H54 (cell line): ENCODE measurements at regions not wholly inside any gene's neighbourhood (a gene's known extent, or its start where the extent isn't known, plus 50 kb on each side); places are given as distances from the start of the nearest gene placed in this dataset.

Source experiments
- DNase-seq: peaks from one replicate; pipeline ENCODE4 v3.0.0; 2011; ENCODE audit warnings: low spot score, mixed read lengths; ENCODE audit not compliant: insufficient read length
- FAIRE-seq: peaks from 3 replicates; lab custom pipeline; 2011; peaks lifted over from hg19 to GRCh38; lab: Jason Lieb, UNC
- POLR2A ChIP-seq: IDR thresholded peaks from 2 replicates; pipeline ENCODE4 v1.6.1; 2011; ENCODE audit warnings: low read depth, mild to moderate bottlenecking, low read length

DNA sequence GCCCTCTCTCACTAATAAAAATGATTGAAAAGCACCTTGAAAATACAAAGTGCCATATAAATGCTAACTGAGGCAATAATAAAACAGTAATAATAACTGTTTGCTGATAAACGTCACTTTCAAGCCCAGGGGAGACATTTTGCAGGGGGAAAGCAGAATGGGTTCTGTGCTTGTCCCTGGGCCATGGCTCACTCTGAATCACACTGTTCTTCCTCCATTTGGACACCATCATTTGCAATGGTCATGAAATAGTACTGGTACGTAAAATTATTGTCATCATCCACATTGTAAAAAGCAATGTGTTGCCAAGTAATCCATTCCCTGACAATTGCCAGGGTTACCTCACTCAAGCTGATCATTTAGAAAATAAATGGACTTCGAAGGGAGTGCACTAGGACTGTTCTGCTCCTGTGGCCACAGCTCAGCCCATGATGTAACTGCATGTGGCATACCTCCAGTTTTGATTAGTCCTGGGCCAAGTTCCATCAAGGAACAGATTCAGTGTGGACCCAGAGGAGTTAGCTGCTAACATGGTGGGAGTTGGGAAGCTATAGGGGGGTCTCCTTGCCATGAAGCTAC, 508.8 kb upstream of the CELF4 start:
- DNase-seq: no peak
- no peak for FAIRE-seq
- TF ChIP-seq POLR2A: no peak

DNA sequence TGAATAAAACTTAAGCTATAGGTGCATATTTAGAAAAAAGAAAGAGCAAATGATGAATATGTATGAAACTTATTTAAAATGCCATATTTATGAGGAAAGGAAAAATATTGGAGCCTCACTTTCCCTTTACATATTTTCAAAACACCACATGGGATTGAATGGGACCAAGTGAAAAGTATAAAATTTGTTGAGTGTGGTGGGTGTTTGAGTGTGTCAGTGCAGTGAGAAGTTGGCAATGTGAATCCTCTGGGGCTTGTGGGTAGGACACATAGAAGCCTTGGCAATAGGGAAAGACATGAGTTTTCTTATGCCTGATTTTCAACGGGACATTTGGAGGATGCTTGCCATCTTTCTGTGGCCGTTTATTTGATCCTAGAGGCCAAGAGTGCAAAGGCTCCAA, 502.2 kb upstream of the CELF4 start:
- no peak for FAIRE-seq
- no peak for TF ChIP-seq POLR2A
- no peak for DNase-seq

DNA sequence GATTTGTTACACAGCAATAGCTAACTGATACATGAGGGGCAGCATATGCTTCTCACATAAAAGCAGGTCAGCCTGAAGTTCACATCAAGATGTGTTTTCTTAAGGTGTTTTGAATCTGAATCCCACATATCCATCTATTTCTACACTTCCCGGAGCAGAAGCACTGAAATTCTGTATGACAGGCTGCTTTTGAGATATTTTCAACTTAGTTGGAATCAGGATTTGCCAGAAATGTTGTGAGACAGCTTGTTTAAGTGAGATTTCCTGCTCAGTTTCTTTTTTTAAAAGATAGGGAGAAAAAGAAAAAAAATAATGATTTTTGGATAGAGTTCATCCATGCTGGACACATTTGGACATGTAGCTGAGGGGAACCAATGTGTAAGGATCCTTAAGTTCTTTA, 501.5 kb upstream of the CELF4 start:
- DNase-seq (no peak), FAIRE-seq (no peak)

DNA sequence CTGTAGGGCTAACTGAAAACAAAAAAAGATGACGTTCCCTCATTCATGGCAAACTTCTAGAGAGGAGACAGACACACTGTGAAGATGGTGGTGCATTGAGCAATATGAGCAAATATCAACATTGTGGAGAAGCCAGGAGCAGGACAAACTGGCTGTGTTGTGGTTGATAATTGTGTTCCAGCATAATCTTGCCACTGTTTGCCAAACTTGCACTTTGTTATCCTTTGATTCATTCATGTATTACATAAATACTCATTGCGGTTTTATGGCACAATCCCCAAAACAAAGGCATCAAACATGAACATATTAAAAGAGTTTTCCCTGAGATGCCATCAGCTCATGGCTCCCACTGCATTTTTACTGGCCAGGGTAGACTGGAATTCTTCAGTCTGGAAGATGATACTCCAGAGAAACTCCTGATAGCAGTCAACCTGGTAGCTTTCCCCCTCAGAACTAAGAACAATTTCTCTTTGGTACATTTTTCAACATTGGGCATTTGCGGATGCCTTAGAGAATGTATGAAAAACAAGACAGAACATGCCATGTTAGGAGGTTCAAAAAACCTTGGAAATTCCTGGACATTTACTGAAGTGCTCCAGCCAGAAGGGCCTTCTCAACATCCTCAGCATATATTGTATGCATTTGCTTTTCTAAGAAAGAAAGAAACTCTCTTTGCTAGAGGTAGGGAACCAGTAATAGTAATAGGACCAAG, 487.4 kb upstream of the CELF4 start:
- no peak for TF ChIP-seq POLR2A

More for the DNA sequence above, 501.5 kb upstream of the CELF4 start:
- TF ChIP-seq POLR2A: no peak

DNA sequence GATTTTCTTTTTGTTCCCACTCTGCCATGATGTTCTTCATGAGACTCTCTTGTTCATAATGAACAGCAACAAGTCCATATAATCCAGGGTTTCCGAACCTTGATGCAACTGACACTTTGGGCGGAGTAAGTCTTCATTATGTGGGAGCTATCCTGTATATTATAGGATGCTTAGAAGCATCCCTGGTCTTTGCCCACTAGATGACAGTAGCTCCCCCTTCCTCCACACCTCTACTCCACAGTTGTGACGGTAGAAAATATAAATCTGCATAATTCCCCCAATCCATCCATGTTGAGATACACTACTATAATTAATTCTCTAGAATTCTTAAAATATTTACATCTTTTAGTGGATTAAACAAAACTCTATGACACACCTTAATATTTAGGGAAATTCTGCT, 482.2 kb upstream of the CELF4 start:
- FAIRE-seq (no peak), DNase-seq (no peak)
- no peak for TF ChIP-seq POLR2A

More for the DNA sequence above, 487.4 kb upstream of the CELF4 start:
- FAIRE-seq: no peak
- DNase-seq: no peak

- no peak for FAIRE-seq
- no peak for TF ChIP-seq POLR2A
- DNase-seq: no peak
These were observed 481.1 kb upstream of the CELF4 start for GRCh38 chr18:38046651-38047050.

DNA sequence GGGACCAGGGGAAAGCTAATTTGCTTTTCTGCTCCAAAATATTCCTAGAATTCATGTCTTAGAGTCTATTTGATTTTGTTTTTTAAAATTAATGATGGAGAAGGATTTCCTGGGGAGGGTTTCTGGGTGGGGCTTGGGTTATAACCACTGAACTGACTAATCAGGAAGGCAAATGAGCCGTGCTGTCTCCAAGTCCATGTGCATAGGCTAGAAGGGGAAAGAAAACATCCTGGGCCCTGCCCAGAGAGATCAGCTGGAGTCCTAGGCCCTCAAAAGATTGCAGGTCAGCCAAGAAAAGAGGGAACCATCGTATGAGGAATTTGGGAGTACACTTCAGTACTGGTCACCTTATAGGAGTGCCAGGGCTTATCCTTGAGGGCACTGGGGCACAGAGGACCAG, 480.2 kb upstream of the CELF4 start:
- no peak for DNase-seq
- no peak for TF ChIP-seq POLR2A
- no peak for FAIRE-seq

DNA sequence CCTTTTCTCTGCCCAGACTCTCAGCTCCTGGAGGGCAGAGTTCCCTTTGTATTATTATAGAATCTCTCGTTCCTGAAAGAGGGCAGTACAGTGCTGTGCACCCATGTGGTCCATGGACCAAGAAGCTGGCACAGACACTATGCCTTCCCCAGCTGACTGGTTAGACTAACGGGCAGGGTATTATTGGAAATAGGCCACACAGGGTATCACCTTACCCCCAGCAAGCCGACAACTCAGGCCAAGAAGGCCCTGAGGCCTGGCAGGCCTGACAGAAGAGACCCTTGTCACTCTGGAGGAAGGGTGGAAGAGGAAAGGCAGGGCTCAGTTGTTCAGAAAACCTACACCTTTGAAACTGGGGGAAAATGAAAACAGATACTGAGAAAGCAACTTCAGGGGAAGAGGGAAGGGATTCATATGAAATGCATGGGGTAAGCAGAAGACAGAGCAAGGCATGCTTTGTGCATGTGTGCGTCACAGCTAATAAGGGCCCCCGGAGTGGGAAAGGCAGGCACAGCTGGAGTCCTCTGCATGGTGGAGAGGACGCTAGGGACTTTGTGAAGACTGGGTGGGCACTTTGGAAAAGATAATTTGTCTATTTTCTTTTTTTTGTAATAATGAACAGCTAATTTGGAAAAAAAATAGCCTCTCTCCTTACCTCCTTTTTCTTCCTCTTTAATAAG, 476.8 kb upstream of the CELF4 start:
- no peak for TF ChIP-seq POLR2A
- DNase-seq: no peak

DNA sequence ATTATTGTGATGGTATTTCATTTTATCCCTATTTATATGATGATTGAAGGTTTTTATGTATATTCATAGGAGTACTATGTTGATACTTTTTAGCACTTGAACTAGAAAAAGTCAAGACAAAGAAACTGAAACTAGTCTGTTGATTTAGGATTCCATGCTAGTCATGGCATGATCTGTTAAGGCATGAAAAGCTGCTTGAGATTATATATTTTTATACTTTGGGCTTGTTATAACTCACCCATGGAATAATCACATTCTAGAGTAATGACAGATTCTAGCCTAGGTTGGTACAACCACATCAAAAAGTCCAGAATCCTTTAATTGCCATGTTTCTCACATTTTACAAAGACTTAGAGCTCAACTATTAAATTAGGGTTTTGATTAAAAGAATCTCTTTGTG, 472.6 kb upstream of the CELF4 start:
- TF ChIP-seq POLR2A: no peak
- no peak for FAIRE-seq

More for the DNA sequence above, 476.8 kb upstream of the CELF4 start:
- no peak for FAIRE-seq

DNA sequence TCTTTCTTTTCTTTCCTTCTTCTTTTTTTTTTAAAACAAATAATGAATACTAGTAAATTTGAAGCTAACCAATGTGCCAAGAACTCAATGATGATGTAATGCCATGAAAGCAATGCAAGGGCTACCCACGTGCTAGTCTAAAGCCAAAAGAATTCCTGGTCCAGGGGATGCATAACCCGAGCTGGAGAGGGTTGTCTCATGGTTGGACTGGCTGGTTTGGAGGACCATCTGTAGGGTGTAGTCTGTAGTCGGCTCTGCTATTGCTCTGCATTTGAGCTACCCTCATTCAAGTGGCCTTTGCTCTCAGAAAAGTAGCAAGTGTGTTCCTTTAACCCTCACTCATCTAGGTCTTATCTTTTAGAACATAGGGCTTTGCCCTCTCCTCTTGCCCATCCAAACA, 469.6 kb upstream of the CELF4 start:
- FAIRE-seq (no peak), DNase-seq (no peak)
- TF ChIP-seq POLR2A: no peak

More for the DNA sequence above, 472.6 kb upstream of the CELF4 start:
- no peak for DNase-seq

GRCh38 chr18:38033282-38033681, 467.7 kb upstream of the CELF4 start:
- no peak for DNase-seq
- no peak for FAIRE-seq
- TF ChIP-seq POLR2A: no peak

GRCh38 chr18:38032516-38032915, 466.9 kb upstream of the CELF4 start:
- no peak for TF ChIP-seq POLR2A
- DNase-seq (no peak), FAIRE-seq (no peak)

- FAIRE-seq (no peak), DNase-seq (no peak)
- TF ChIP-seq POLR2A: no peak
These were observed 463.3 kb upstream of the CELF4 start for GRCh38 chr18:38028946-38029345.

DNA sequence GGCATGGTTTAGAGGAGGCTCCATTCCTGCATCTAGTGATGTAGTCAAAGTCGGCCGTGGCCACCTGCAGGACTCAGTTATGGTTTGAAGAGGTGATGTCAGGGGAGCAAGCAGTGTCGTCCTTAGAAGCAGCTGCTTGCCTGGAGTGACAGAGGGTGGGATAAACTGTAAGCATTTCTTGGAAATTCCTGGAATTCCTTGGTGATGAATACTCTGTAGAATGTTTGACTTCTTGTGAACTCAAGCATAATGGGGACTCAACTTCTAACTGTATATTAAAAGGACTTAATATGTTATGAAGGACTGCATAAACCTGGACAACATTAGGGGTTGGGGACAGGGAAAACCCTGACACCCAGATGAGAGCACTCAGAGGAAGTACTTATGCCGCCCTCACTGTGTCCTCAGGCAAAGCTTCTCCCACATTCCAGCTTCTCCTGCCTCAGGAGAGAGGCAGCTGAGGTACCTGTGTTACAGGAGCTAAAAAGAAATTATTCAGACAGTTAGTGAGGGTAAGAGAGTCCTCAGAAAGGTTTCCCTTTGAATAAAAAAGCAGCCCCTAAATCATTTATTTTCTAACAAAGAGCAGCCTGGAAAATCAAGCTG, 459.9 kb upstream of the CELF4 start:
- TF ChIP-seq POLR2A: no peak
- no peak for FAIRE-seq

More for the DNA sequence above, 459.9 kb upstream of the CELF4 start:
- DNase-seq: no peak
